ENCODE measurements at regions not wholly inside any gene's neighbourhood (a gene's known extent, or its start where the extent isn't known, plus 50 kb on each side); places are given as distances from the start of the nearest gene placed in this dataset.

DNA sequence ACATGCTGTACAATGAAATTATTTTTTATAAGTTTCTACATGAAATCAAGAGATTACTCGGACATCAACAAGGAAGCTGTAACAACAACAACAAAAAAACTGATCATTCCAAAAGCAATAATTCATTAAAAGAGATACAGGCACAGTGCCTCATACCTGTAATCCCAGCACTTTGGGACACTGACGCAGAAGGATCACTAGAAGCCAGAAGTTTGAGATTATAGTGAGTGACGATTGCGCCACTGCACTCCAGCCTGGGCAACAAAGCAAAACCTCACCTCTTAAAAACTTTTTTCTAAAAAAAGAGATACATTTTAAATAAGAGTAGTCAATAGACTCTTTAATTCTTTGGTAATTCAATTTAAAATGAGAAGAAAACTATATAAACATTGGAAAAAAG lies 364.3 kb downstream of the TNS1 start:
- H3K9me2 ChIP-seq (replicated peaks; ENCODE audit: insufficient read depth, low read length): no peaks in the 10 kb centered on the region
- H3K79me2 ChIP-seq (ENCODE audit: insufficient read depth, low read length): no peaks in the 10 kb centered on the region
- no peak overlapping the region for H3K4me3 ChIP-seq (ENCODE audit: insufficient read depth, low read length, poor library complexity, severe bottlenecking)
- H2AFZ ChIP-seq (ENCODE audit: low read depth, low read length, severe bottlenecking): no peak overlapping the region
- no peak overlapping the region for H3K4me2 ChIP-seq (ENCODE audit: low read depth, low read length, poor library complexity, severe bottlenecking)
- H3K27me3 ChIP-seq (ENCODE audit: low read length): no peaks in the 10 kb centered on the region
- no peaks in the 10 kb centered on the region for H3K9me3 ChIP-seq (ENCODE audit: insufficient read depth, low read length)
- H3K9ac ChIP-seq (ENCODE audit: low read length): no peak overlapping the region
- H3K36me3 ChIP-seq (ENCODE audit: low read length): no peaks in the 10 kb centered on the region
- no peaks in the 10 kb centered on the region for H3F3A ChIP-seq (ENCODE audit: insufficient read depth)
- no peaks in the 10 kb centered on the region for H4K20me1 ChIP-seq (ENCODE audit: low read depth, low read length)
- TF ChIP-seq, protein P1, sequence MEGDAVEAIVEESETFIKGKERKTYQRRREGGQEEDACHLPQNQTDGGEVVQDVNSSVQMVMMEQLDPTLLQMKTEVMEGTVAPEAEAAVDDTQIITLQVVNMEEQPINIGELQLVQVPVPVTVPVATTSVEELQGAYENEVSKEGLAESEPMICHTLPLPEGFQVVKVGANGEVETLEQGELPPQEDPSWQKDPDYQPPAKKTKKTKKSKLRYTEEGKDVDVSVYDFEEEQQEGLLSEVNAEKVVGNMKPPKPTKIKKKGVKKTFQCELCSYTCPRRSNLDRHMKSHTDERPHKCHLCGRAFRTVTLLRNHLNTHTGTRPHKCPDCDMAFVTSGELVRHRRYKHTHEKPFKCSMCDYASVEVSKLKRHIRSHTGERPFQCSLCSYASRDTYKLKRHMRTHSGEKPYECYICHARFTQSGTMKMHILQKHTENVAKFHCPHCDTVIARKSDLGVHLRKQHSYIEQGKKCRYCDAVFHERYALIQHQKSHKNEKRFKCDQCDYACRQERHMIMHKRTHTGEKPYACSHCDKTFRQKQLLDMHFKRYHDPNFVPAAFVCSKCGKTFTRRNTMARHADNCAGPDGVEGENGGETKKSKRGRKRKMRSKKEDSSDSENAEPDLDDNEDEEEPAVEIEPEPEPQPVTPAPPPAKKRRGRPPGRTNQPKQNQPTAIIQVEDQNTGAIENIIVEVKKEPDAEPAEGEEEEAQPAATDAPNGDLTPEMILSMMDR (IDR thresholded peaks at IDR 0.05; ENCODE audit: insufficient read depth, low read length, poor library complexity, severe bottlenecking): no peak
- TF ChIP-seq EZH2phosphoT487 (conservative IDR thresholded peaks at IDR 0.05; ENCODE audit: low read length): no peak
- H3K27ac ChIP-seq (ENCODE audit: low read depth, low read length): no peak overlapping the region

DNA sequence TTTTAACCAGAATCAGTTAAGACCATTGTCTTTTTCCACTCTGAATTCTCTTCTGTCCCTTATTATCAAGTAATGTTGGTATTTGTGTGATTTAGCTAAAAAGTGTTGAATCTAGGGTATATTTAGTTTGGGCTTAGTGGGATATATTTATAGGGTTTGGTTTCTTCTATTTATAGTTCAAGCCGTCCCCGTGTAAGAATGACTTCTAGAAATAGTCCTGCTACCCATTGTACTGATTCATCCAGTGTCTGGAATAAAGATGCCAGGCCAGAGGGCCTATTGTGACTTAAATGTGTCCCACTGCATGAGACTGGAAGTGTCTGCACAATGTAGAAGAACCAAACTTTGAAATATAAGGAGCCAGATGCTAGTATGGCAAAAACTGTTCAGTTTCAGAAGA lies 364.8 kb downstream of the TNS1 start:
- H3F3A ChIP-seq (ENCODE audit: insufficient read depth): no peaks in the 10 kb centered on the region
- no peaks in the 10 kb centered on the region for H4K20me1 ChIP-seq (ENCODE audit: low read depth, low read length)
- no peak overlapping the region for H3K4me3 ChIP-seq (ENCODE audit: insufficient read depth, low read length, poor library complexity, severe bottlenecking)
- no peaks in the 10 kb centered on the region for H3K79me2 ChIP-seq (ENCODE audit: insufficient read depth, low read length)
- no peaks in the 10 kb centered on the region for H3K36me3 ChIP-seq (ENCODE audit: low read length)
- no peaks in the 10 kb centered on the region for H3K27me3 ChIP-seq (ENCODE audit: low read length)
- TF ChIP-seq, protein P1 (IDR thresholded peaks at IDR 0.05; ENCODE audit: insufficient read depth, low read length, poor library complexity, severe bottlenecking): no peak
- no peak for TF ChIP-seq EZH2phosphoT487 (conservative IDR thresholded peaks at IDR 0.05; ENCODE audit: low read length)
- H2AFZ ChIP-seq (ENCODE audit: low read depth, low read length, severe bottlenecking): no peak overlapping the region
- H3K27ac ChIP-seq (ENCODE audit: low read depth, low read length): no peak overlapping the region
- no peak overlapping the region for H3K9ac ChIP-seq (ENCODE audit: low read length)
- no peak overlapping the region for H3K4me2 ChIP-seq (ENCODE audit: low read depth, low read length, poor library complexity, severe bottlenecking)
- H3K9me2 ChIP-seq (replicated peaks; ENCODE audit: insufficient read depth, low read length): no peaks in the 10 kb centered on the region
- H3K9me3 ChIP-seq (ENCODE audit: insufficient read depth, low read length): no peaks in the 10 kb centered on the region

DNA sequence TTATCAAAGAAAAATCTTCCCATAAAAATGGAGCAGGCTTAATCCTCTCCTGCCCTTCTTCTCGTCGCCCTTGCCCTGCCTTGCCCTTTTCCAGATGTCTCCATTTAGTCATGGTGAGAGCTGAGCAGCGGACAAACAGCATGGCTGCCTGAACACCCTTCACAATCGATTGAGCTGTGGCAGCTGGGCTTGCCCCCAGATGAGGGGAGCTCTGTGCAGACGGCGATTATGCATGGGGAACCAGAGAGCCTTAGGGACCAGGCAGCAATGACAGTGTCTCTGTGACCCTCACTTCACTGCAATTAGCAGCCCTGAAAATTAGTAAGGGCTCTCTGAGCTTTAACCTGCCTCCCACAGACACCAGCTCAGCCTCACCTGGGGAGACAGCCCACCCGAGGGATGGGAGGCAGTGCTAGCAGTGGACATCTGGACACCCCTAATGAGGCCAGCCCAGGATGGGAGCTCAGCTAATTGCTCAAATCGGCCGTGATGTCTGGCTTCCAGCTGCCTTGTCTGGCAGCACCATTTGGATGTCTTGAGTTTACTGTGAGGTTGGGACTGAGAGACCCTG lies 365.7 kb downstream of the TNS1 start:
- no peaks in the 10 kb centered on the region for H3K27me3 ChIP-seq (ENCODE audit: low read length)
- H3K27ac ChIP-seq (ENCODE audit: low read depth, low read length): no peak overlapping the region
- H3F3A ChIP-seq (ENCODE audit: insufficient read depth): no peaks in the 10 kb centered on the region
- no peak for TF ChIP-seq EZH2phosphoT487 (conservative IDR thresholded peaks at IDR 0.05; ENCODE audit: low read length)
- TF ChIP-seq, protein P1 (IDR thresholded peaks at IDR 0.05; ENCODE audit: insufficient read depth, low read length, poor library complexity, severe bottlenecking): no peak
- no peak overlapping the region for H3K9ac ChIP-seq (ENCODE audit: low read length)
- no peaks in the 10 kb centered on the region for H3K36me3 ChIP-seq (ENCODE audit: low read length)
- no peak overlapping the region for H3K4me3 ChIP-seq (ENCODE audit: insufficient read depth, low read length, poor library complexity, severe bottlenecking)
- H2AFZ ChIP-seq (ENCODE audit: low read depth, low read length, severe bottlenecking): no peak overlapping the region
- H3K79me2 ChIP-seq (ENCODE audit: insufficient read depth, low read length): no peaks in the 10 kb centered on the region
- no peaks in the 10 kb centered on the region for H3K9me2 ChIP-seq (replicated peaks; ENCODE audit: insufficient read depth, low read length)
- no peaks in the 10 kb centered on the region for H3K9me3 ChIP-seq (ENCODE audit: insufficient read depth, low read length)
- H3K4me2 ChIP-seq (ENCODE audit: low read depth, low read length, poor library complexity, severe bottlenecking): no peak overlapping the region
- no peaks in the 10 kb centered on the region for H4K20me1 ChIP-seq (ENCODE audit: low read depth, low read length)

Measured in SU-DHL-6 (cell line).